Astrocyte of the cerebellum (primary cell): ENCODE measurements at regions not wholly inside any gene's neighbourhood (a gene's known extent, or its start where the extent isn't known, plus 50 kb on each side); places are given as distances from the start of the nearest gene placed in this dataset.

Experiments
- DNase-seq: peaks from one replicate; pipeline ENCODE4 v3.0.0-alpha.2; 2011; ENCODE audit warnings: low read depth
- H3K4me3 ChIP-seq: 2 replicates; pipeline ENCODE4 v1.5.1; 2011; ENCODE audit warnings: mild to moderate bottlenecking, low read depth, low read length, moderate library complexity
- CTCF ChIP-seq: IDR thresholded peaks from 2 replicates; pipeline ENCODE4 v1.5.1; 2012; ENCODE audit warnings: low read length, low read depth, moderate library complexity, mild to moderate bottlenecking; ENCODE audit errors: missing control alignments
- in situ Hi-C: cut with HindIII; loops from 2 replicates; pipeline ENCODE4 v1.10.0; 2017; ENCODE audit warnings: low sequenced_read_pairs

DNA sequence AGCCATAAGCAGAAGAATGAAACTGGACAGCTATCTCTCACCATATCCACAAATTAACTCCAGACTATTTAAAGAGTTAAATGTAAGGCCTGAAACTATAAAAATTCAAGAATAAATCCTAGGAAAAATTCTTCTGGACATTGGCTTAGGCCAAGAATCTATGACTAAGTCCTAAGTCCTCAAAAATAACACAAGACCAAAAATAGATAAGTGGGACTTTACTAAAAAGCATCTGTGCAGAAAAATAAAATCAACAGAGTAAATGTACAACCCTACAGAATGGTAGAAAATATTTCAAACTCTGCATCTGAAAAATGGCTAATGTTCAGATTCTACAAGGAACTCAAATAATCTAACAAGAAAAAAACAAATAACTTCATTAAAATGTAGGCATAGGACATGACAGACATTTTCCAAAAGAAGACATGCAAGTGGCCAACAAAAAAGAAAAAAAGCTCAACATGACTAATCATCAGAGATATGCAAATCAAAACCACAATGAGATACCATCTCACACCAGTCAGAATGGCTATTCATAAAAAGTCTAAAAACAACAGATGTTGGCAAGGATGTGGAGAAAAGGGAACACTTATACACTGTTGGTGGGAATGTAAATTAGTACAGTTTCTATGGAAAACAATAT lies 61.0 kb upstream of the PPFIA2 start:
- in situ Hi-C loops: no loop called here
- no peak for TF ChIP-seq CTCF
- no peak overlapping the region for H3K4me3 ChIP-seq
- peak; percentile 53 for DNase-seq

DNA sequence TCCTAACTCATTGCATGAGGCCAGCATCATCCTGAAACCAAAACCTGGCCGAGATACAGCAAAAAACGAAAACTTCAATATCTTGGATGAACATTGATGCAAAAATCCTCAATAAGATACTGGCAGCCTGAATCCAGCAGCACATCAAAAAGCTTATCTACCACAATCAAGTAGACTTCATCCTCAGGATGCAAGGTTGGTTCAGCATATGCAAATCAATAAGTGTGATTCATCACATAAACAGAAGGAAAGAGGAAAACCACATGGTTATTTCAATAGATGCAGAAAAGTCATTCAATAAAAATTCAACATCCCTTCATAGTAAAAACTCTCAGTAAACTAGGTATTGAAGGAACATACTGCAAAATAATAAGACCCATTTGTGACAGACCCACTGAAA lies 56.5 kb upstream of the PPFIA2 start:
- no peak overlapping the region for H3K4me3 ChIP-seq
- no peak for TF ChIP-seq CTCF
- no peak for DNase-seq
- in situ Hi-C loops: no loop called here

DNA sequence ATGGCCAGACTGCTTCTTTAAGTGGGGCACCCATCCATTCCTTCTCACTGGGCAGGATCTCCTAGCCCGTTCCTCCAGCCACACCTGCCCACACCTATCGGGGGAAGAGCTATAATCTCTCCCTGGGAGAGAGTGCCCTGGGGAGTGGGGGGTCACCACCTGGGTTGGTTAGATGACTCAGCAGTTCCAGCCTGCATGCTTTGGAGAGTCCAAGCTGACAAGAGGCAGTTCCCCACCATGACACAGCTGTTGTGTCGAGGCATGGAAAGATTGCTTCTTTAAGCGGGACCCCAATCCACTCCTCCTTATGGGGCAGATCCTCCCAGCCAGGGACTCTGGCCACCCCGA lies 52.6 kb upstream of the PPFIA2 start:
- no peak for DNase-seq
- H3K4me3 ChIP-seq: no peak overlapping the region
- in situ Hi-C loops: no loop called here
- no peak for TF ChIP-seq CTCF

DNA sequence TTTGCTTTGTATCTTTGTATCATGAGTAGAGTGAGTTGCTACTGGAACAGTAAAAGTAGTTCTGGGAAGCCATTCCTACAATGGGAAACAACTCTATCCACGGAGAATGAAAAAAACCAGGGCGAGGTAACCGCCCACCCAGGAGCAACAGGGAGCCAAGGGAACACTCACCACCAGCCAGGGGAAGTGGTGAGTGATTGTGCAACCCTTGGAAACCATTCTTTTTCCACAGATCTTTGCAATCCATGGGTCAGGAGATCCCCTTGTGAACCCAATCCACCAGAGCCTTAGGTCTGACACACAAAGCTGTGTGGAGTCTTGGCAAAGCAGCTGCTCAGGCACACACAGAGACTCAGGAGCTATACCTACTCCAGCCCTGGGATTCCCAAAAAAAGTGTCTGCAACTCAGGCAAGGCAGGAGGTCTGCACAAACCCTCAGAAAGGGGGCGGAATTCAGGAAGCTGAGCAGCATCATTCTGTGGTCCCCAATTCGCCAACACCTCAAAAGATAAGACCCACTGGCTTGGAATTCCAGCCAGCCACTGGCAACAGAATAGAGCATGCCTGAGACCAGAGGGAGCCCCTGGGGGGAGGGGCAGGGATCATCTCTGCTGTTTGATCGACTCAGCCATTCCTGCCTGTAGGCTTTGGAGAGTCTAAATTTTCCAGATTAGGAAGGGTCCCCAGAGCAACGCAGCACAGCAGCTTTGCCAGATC lies 52.1 kb upstream of the PPFIA2 start:
- H3K4me3 ChIP-seq: no peak overlapping the region
- peak; percentile 86 for DNase-seq
- in situ Hi-C loops: no loop called here
- no peak for TF ChIP-seq CTCF

- no peak overlapping the region for H3K4me3 ChIP-seq
- in situ Hi-C loops: no loop called here
- TF ChIP-seq CTCF: no peak
- DNase-seq: no peak
Measured at GRCh38 chr12:81809829-81810595, 50.9 kb upstream of the PPFIA2 start.

DNA sequence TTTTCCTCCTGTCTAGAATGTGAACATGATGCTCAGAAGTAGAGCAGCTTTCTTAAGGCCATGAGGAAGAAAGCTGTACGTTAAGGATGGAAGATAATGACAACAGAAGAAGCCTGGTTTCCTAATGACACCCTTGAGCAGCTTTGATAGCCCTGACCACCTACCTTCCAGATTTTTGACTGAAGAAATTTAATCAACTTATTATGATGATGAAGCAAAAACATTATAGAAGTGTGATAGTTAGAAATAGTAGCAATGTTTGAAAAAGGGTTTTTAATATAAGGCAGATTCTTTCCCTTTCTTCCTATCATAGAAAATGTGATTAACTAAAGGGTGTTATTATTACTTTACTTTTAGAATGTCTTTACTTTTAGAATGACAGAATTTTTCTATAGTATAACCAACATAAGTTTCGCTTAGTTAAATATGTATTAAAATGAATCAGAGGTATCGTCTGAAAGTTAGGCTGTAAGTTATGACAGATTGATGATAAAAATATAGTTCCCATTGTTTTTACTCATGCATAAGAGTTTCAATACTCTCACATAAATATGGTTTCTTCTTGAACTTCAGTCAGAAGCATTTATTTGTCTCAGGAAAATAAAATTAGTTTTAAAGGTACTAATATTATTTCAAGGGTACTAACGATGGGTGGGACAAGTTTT lies 50.1 kb upstream of the PPFIA2 start:
- TF ChIP-seq CTCF: no peak
- in situ Hi-C loops: no loop called here
- DNase-seq: no peak
- H3K4me3 ChIP-seq: no peak overlapping the region
